ENCODE measurements at regions not wholly inside any gene's neighbourhood (a gene's known extent, or its start where the extent isn't known, plus 50 kb on each side); places are given as distances from the start of the nearest gene placed in this dataset.

GRCh38 chr5:74196233-74196632 lies 444.3 kb downstream of the ENC1 start:
- TF ChIP-seq POLR2A (IDR thresholded peaks at IDR 0.05) (no peak), CTCF (IDR thresholded peaks at IDR 0.05) (no peak)
- Histone ChIP-seq H3K9me3 (no peaks in the 10 kb centered on the region), H3K36me3 (no peaks in the 10 kb centered on the region), H3K4me3 (no peak overlapping the region), H3K4me1 (peaks cover 0 to 6% of the 10 kb centered on the region in 2 donors), H3K27ac (no peak overlapping the region), H3K27me3 (no peaks in the 10 kb centered on the region)
- DNase-seq: no peak
- intact Hi-C loops (cut with DNase I; ENCODE audit: low total_unique reads): no loop called here

- Histone ChIP-seq H3K4me3 (no peak overlapping the region), H3K36me3 (no peaks in the 10 kb centered on the region), H3K27me3 (no peaks in the 10 kb centered on the region), H3K9me3 (no peaks in the 10 kb centered on the region), H3K4me1 (peaks cover 0 to 6% of the 10 kb centered on the region in 2 donors), H3K27ac (no peak overlapping the region)
- intact Hi-C loops (cut with DNase I; ENCODE audit: low total_unique reads): no loop called here
- TF ChIP-seq CTCF (IDR thresholded peaks at IDR 0.05): no peak
- TF ChIP-seq POLR2A (IDR thresholded peaks at IDR 0.05): no peak
- no peak for DNase-seq
Measured at GRCh38 chr5:74194196-74194595, 446.3 kb downstream of the ENC1 start.

GRCh38 chr5:74192606-74193299 lies 447.8 kb downstream of the ENC1 start:
- DNase-seq: no peak
- intact Hi-C loops (cut with DNase I; ENCODE audit: low total_unique reads): no loop called here
- Histone ChIP-seq H3K27ac (peak overlapping the region in 1 of 2 donors; percentile 38), H3K4me3 (no peak overlapping the region), H3K4me1 (peaks cover 0 to 6% of the 10 kb centered on the region in 2 donors), H3K9me3 (no peaks in the 10 kb centered on the region), H3K27me3 (no peaks in the 10 kb centered on the region), H3K36me3 (no peaks in the 10 kb centered on the region)
- TF ChIP-seq POLR2A (IDR thresholded peaks at IDR 0.05) (no peak), CTCF (IDR thresholded peaks at IDR 0.05) (no peak)

- TF ChIP-seq CTCF (IDR thresholded peaks at IDR 0.05) (no peak), POLR2A (IDR thresholded peaks at IDR 0.05) (no peak)
- Histone ChIP-seq H3K9me3 (no peaks in the 10 kb centered on the region), H3K4me1 (peaks cover 0 to 6% of the 10 kb centered on the region in 2 donors), H3K36me3 (no peaks in the 10 kb centered on the region), H3K27ac (no peak overlapping the region), H3K27me3 (no peaks in the 10 kb centered on the region), H3K4me3 (no peak overlapping the region)
- intact Hi-C loops (cut with DNase I; ENCODE audit: low total_unique reads): no loop called here
- DNase-seq: no peak
Measured at GRCh38 chr5:74188351-74189105, 452.0 kb downstream of the ENC1 start.

- Histone ChIP-seq H3K4me1 (peaks cover 0 to 1% of the 10 kb centered on the region in 2 donors), H3K4me3 (no peak overlapping the region), H3K27me3 (no peaks in the 10 kb centered on the region), H3K9me3 (no peaks in the 10 kb centered on the region), H3K27ac (no peak overlapping the region), H3K36me3 (no peaks in the 10 kb centered on the region)
- intact Hi-C loops (cut with DNase I; ENCODE audit: low total_unique reads): no loop called here
- no peak for DNase-seq
- TF ChIP-seq CTCF (IDR thresholded peaks at IDR 0.05) (no peak), POLR2A (IDR thresholded peaks at IDR 0.05) (no peak)
Measured at GRCh38 chr5:74187757-74188156, 452.8 kb downstream of the ENC1 start.

Measured in uterus (tissue), 3 donors.